ENCODE measurements at regions not wholly inside any gene's neighbourhood (a gene's known extent, or its start where the extent isn't known, plus 50 kb on each side); places are given as distances from the start of the nearest gene placed in this dataset.

DNA sequence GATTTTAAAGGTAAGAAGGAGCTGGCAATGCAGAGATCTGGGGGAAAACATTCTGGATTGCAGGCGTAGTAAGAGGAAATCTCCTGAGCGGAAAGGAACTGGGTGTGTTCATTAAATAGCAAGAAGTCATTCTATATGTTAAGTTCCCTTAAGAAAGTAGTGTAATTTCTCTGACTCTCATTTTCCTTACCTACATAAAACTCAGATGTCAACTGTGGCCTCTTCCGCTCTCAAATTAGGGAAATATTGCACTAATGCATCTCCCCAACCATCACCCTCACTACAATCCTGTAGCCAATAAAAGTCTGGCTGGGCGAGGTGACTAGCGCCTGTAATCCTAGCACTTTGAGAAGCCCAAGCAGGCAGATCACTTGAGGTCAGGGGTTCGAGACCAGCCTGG lies 89.0 kb upstream of the CDC42EP3 start:
- TF ChIP-seq, protein P1, sequence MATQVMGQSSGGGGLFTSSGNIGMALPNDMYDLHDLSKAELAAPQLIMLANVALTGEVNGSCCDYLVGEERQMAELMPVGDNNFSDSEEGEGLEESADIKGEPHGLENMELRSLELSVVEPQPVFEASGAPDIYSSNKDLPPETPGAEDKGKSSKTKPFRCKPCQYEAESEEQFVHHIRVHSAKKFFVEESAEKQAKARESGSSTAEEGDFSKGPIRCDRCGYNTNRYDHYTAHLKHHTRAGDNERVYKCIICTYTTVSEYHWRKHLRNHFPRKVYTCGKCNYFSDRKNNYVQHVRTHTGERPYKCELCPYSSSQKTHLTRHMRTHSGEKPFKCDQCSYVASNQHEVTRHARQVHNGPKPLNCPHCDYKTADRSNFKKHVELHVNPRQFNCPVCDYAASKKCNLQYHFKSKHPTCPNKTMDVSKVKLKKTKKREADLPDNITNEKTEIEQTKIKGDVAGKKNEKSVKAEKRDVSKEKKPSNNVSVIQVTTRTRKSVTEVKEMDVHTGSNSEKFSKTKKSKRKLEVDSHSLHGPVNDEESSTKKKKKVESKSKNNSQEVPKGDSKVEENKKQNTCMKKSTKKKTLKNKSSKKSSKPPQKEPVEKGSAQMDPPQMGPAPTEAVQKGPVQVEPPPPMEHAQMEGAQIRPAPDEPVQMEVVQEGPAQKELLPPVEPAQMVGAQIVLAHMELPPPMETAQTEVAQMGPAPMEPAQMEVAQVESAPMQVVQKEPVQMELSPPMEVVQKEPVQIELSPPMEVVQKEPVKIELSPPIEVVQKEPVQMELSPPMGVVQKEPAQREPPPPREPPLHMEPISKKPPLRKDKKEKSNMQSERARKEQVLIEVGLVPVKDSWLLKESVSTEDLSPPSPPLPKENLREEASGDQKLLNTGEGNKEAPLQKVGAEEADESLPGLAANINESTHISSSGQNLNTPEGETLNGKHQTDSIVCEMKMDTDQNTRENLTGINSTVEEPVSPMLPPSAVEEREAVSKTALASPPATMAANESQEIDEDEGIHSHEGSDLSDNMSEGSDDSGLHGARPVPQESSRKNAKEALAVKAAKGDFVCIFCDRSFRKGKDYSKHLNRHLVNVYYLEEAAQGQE (IDR thresholded peaks at IDR 0.05; ENCODE audit: insufficient read depth in 1 of 2, low read depth in 2 of 2, low read length in 2 of 2): no peak
- no peak for TF ChIP-seq POLR2AphosphoS5 (IDR thresholded peaks at IDR 0.05; ENCODE audit: low read depth, low read length)
- TF ChIP-seq SIN3A (IDR thresholded peaks at IDR 0.05; ENCODE audit: borderline replicate concordance, insufficient read depth, low read length): no peak
- TF ChIP-seq TAF1 (IDR thresholded peaks at IDR 0.05; ENCODE audit: borderline replicate concordance, insufficient read depth, low read length): no peak
